ENCODE measurements at regions not wholly inside any gene's neighbourhood (a gene's known extent, or its start where the extent isn't known, plus 50 kb on each side); places are given as distances from the start of the nearest gene placed in this dataset.

GRCh38 chrX:95728446-95728845 lies 956.2 kb upstream of the DIAPH2 start:
- H3K36me3 ChIP-seq: no peaks in the 10 kb centered on the region
- TF ChIP-seq POLR2A (IDR thresholded peaks at IDR 0.05): no peak
- TF ChIP-seq CTCF (IDR thresholded peaks at IDR 0.05): no peak
- H3K27ac ChIP-seq: no peak overlapping the region
- H3K9me3 ChIP-seq: no peaks in the 10 kb centered on the region
- H3K27me3 ChIP-seq: no peaks in the 10 kb centered on the region
- no peak overlapping the region for H3K4me3 ChIP-seq (replicated peaks in 1 of 3)
- intact Hi-C loops (cut with DNase I): no loop called here
- no peaks in the 10 kb centered on the region for H3K4me1 ChIP-seq
- WGBS, 2 donors: 50 to 69% methylated on average over 1 of the region's 1 CpG
- no peak for DNase-seq

- H3K9me3 ChIP-seq: no peaks in the 10 kb centered on the region
- no peaks in the 10 kb centered on the region for H3K36me3 ChIP-seq
- 70 to 80% methylated on average over 3 of the region's 3 CpGs for WGBS, 2 donors
- no peak overlapping the region for H3K4me3 ChIP-seq (replicated peaks in 1 of 3)
- no peak for DNase-seq
- TF ChIP-seq POLR2A (IDR thresholded peaks at IDR 0.05) (no peak), CTCF (IDR thresholded peaks at IDR 0.05) (no peak)
- H3K27me3 ChIP-seq: no peaks in the 10 kb centered on the region
- H3K4me1 ChIP-seq: no peaks in the 10 kb centered on the region
- no peak overlapping the region for H3K27ac ChIP-seq
- intact Hi-C loops (cut with DNase I): no loop called here
Measured at GRCh38 chrX:95729401-95729800, 955.2 kb upstream of the DIAPH2 start.

DNA sequence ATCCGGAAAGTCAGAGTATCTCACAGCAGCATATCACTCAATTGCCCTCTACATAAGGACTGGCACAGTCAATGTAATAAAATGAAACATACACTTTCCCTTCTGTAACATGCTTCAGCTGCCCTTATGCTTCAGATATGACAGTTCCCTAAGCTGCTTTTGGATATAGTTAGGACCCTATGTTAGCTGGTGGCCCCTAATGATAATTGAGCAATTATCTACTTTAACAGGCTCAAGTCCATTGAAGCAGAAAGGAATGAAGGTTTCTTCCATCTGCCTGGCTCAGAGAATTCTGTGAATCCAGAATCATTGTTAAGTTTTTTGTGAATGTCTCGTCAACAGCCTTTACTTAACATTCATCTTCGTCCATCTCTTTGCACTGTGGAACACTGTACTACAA lies 951.2 kb upstream of the DIAPH2 start:
- DNase-seq: no peak
- Histone ChIP-seq H3K36me3 (no peaks in the 10 kb centered on the region), H3K4me3 (replicated peaks in 1 of 3) (no peak overlapping the region), H3K4me1 (no peaks in the 10 kb centered on the region), H3K9me3 (no peaks in the 10 kb centered on the region), H3K27me3 (no peaks in the 10 kb centered on the region), H3K27ac (no peak overlapping the region)
- TF ChIP-seq CTCF (IDR thresholded peaks at IDR 0.05) (no peak), POLR2A (IDR thresholded peaks at IDR 0.05) (no peak)
- intact Hi-C loops (cut with DNase I): no loop called here
- WGBS, 2 donors: 67 to 78% methylated on average over 3 of the region's 3 CpGs

DNA sequence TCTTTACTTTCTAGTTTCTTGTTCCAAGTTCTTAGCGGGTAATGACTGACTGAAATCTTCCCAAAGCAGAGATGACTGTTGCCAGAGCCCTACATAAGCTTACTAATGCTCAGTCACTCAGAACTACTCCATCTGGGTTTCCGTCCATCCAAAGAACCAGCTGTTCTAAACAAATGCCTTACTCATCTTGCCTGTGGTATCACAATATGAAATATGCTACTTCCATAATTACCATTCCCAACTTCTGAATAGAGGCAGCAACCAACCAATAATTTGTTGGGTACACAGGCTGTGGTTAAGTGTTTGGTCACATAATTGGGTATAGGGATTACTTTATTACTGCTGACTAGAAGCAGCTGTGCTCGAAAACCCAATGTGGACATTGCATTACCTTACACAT lies 930.2 kb upstream of the DIAPH2 start:
- intact Hi-C loops (cut with DNase I): no loop called here
- WGBS, 2 donors: 59 to 87% methylated on average over 3 of the region's 3 CpGs
- H3K27me3 ChIP-seq: no peaks in the 10 kb centered on the region
- no peaks in the 10 kb centered on the region for H3K4me1 ChIP-seq
- no peaks in the 10 kb centered on the region for H3K36me3 ChIP-seq
- DNase-seq: no peak
- H3K27ac ChIP-seq: no peak overlapping the region
- no peaks in the 10 kb centered on the region for H3K9me3 ChIP-seq
- no peak for TF ChIP-seq POLR2A (IDR thresholded peaks at IDR 0.05)
- no peak for TF ChIP-seq CTCF (IDR thresholded peaks at IDR 0.05)
- H3K4me3 ChIP-seq (replicated peaks in 1 of 3): no peak overlapping the region

DNA sequence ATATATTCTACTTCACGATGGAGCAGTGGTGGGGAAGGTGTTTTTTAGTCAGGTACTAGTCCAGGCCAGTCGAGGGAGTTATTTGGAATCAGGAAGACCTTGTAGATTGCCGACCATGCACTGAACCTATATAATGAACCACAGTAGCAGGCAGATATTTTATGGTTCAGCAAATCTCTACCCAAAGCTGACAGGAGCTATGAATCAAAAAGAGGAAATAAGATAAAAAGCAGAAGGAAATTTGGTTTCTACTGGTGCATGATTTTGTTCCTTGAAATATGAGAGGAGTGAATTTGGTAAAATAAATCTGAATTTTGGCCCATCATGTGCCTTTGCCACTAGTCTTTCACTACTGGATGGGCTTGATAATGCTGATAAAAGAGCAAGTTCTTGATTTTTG lies 924.3 kb upstream of the DIAPH2 start:
- DNase-seq: no peak
- Histone ChIP-seq H3K9me3 (no peaks in the 10 kb centered on the region), H3K4me1 (no peaks in the 10 kb centered on the region), H3K36me3 (no peaks in the 10 kb centered on the region), H3K27me3 (no peaks in the 10 kb centered on the region), H3K4me3 (replicated peaks in 1 of 3) (no peak overlapping the region), H3K27ac (no peak overlapping the region)
- intact Hi-C loops (cut with DNase I): no loop called here
- TF ChIP-seq POLR2A (IDR thresholded peaks at IDR 0.05) (no peak), CTCF (IDR thresholded peaks at IDR 0.05) (no peak)
- WGBS, 2 donors: 72 to 83% methylated on average over 3 of the region's 3 CpGs
